Psoas muscle (tissue), 7 donors: ENCODE measurements at regions not wholly inside any gene's neighbourhood (a gene's known extent, or its start where the extent isn't known, plus 50 kb on each side); places are given as distances from the start of the nearest gene placed in this dataset.
A peak's percentile ranks its signal among the peaks of the same experiment; 100 is the strongest.

Experiments used
- ATAC-seq, 4 donors: fragments of 200-7000 bp; cut with Tn5 transposase; one replicate each; pipeline ENCODE4 v1.9.1; 2020; ENCODE audit warnings: moderate library complexity in 3 of 4, mild to moderate bottlenecking in 2 of 4
- DNase-seq, 2 donors: peaks; one replicate each; pipeline ENCODE4 v3.0.0-alpha.2; 2020
- H3K27ac ChIP-seq: fragments of 200-600 bp; one replicate; pipeline ENCODE4 v1.8.0; 2022
- H3K27me3 ChIP-seq, 3 donors: fragments of 200-600 bp in 1 of 3; one replicate each; pipeline versions ENCODE4 v1.6.1 to v1.8.0; 2013 to 2022; ENCODE audit warnings: low read length in 2 of 3, mild to moderate bottlenecking in 2 of 3, moderate library complexity in 1 of 3; ENCODE audit not compliant: insufficient read depth in 3 of 3
- H3K36me3 ChIP-seq, 2 donors: fragments of 200-600 bp in 1 of 2; one replicate each; pipeline versions ENCODE4 v1.6.1 to v1.8.0; 2013 to 2022; ENCODE audit warnings: low read depth in 1 of 2, mild to moderate bottlenecking in 1 of 2, moderate library complexity in 1 of 2; ENCODE audit not compliant: insufficient read depth in 1 of 2
- H3K4me1 ChIP-seq: fragments of 200-600 bp; one replicate; pipeline ENCODE4 v1.8.0; 2022
- H3K4me3 ChIP-seq: fragments of 200-600 bp; one replicate; pipeline ENCODE4 v1.8.0; 2022; ENCODE audit warnings: mild to moderate bottlenecking
- H3K9me3 ChIP-seq: fragments of 200-600 bp; one replicate; pipeline ENCODE4 v1.8.0; 2022
- WGBS, 3 donors: extraction: QIAGEN DNeasy Blood & Tissue Kit; methylation state at CpG; one replicate each; pipeline versions ENCODE4 v1.1.6 to v1.1.7; 2013; 5-methylcytosine and 5-hydroxymethylcytosine counted together
- intact Hi-C, 2 donors: fragments of 100-400 bp; cut with DNase I; formaldehyde crosslinking; loops; one replicate each; pipeline versions ENCODE4 v1.11.0 to v1.14.2; 2022
- TF ChIP-seq, protein P1 (sequence below): fragments of 200-600 bp; IDR thresholded peaks from one replicate; pipeline ENCODE4 v1.8.0; 2022; ENCODE audit warnings: antibody characterized with exemption
- donor health status: healthy with polysubstance abuse.
- donor health status: DM: no; HTN: no; CAD: no; lungs with moderate emphysema.
- donor health status: Bipolar disorder and iron deficiency.
- donor health status: healthy.
- donor health status: DM: yes; HTN: yes; CAD: no.
- donor health status: DM: no; HTN: no; CAD: no.
- donor health status: DM: yes; HTN: yes; CAD: no.

DNA sequence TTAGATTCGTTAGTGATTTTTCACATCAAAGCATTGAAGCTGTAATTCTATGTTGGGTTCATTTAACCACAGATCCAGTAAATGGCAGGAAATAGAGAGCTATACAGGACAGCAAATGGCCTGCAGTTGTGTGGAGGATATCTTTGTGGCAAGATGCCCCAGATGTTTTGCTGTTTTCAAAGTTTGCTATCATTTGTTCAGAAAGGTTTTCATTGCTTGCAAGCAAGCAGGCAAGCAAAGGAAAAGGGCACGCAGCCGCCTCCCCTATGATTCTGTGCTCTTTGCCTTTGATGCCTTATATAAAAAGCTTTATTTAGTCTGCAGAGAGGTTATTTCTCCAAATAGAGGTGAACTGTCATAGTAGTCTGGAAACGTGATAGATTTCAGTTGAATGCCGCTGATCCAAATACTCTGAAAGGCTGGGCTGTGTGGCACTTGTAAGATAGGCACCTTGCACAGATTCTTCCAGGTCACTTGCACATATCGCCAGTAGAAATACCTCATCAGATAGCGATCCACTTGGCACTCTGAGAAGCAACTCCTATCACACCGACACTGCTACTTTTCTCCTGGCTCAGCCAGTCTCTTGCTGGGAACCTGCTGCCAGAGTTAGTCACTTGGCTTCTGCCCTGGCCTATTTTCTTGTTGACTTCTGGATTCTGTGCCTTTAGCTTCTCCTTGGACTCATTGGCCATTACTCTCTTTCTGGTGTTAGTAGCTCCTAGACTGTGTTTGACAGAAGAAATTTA, 66.4 kb downstream of the UTRN start:
- peak; percentile 70 to 92 (median 88) for ATAC-seq
- peak overlapping the region; percentile 49 for H3K4me3 ChIP-seq
- peaks cover 50% of the 10 kb centered on the region for H3K4me1 ChIP-seq
- intact Hi-C loops: no loop called here
- TF ChIP-seq, protein P1, sequence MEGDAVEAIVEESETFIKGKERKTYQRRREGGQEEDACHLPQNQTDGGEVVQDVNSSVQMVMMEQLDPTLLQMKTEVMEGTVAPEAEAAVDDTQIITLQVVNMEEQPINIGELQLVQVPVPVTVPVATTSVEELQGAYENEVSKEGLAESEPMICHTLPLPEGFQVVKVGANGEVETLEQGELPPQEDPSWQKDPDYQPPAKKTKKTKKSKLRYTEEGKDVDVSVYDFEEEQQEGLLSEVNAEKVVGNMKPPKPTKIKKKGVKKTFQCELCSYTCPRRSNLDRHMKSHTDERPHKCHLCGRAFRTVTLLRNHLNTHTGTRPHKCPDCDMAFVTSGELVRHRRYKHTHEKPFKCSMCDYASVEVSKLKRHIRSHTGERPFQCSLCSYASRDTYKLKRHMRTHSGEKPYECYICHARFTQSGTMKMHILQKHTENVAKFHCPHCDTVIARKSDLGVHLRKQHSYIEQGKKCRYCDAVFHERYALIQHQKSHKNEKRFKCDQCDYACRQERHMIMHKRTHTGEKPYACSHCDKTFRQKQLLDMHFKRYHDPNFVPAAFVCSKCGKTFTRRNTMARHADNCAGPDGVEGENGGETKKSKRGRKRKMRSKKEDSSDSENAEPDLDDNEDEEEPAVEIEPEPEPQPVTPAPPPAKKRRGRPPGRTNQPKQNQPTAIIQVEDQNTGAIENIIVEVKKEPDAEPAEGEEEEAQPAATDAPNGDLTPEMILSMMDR: no peak
- peak overlapping the region; percentile 79 for H3K27ac ChIP-seq
- no peak for DNase-seq
- WGBS, 3 donors: 21 to 37% (median 28%) methylated on average over 8 of the region's 8 CpGs
- H3K27me3 ChIP-seq: no peaks in the 10 kb centered on the region
- no peaks in the 10 kb centered on the region for H3K36me3 ChIP-seq
- no peaks in the 10 kb centered on the region for H3K9me3 ChIP-seq

DNA sequence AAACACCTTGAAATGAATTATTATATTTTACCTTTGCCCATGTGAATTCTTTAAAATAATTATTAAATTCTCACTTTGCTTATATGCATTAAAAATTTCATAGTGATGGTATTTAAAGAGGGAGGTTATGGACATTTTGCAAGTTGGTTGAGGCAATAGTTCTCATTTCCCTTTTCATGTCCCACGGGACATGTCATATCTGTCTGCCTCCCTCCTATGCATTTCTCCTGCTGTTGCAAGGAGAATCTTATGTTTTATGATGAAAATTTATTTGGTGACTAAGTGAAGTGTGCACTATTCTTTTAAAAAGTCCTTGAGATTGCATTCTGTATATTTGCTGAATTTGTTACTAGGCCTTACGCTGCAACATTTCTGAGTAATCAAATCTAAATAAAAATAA, 67.2 kb downstream of the UTRN start:
- H3K27me3 ChIP-seq: no peaks in the 10 kb centered on the region
- DNase-seq: no peak
- peaks cover 42% of the 10 kb centered on the region for H3K4me1 ChIP-seq
- no peaks in the 10 kb centered on the region for H3K9me3 ChIP-seq
- H3K27ac ChIP-seq: peak overlapping the region; percentile 79
- TF ChIP-seq, protein P1: no peak
- WGBS, 3 donors: 82 to 90% (median 83%) methylated on average over 2 of the region's 2 CpGs
- intact Hi-C loops: no loop called here
- H3K4me3 ChIP-seq: peak overlapping the region; percentile 49
- H3K36me3 ChIP-seq: no peaks in the 10 kb centered on the region
- no peak for ATAC-seq

DNA sequence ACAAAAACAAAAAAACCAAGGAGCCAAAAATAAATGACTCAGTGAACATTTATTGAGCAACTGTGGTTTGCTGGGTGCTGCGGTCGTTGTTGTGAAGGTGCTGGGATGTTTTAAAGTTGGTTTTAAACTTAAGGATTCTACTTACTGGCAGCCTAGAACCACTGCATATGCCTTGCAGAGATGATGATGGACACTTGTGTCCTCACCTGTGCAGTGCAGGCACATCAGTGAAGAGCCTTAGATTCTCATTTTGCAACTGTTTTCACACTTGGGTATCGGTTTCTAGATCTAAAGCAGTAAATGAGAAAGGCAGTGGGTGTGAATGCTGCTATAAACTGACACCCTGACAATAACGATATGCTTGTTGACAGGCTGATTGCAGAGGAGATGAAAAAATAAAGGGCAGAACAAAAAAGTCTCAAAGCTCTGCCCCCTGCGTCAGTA, 68.8 kb downstream of the UTRN start:
- no peaks in the 10 kb centered on the region for H3K27me3 ChIP-seq
- no peaks in the 10 kb centered on the region for H3K36me3 ChIP-seq
- no peak overlapping the region for H3K27ac ChIP-seq
- intact Hi-C loops: no loop called here
- H3K4me1 ChIP-seq: peaks cover 38% of the 10 kb centered on the region
- H3K9me3 ChIP-seq: no peaks in the 10 kb centered on the region
- H3K4me3 ChIP-seq: no peak overlapping the region
- DNase-seq: no peak
- TF ChIP-seq, protein P1: no peak
- WGBS, 3 donors: 84 to 88% (median 87%) methylated on average over 5 of the region's 5 CpGs
- ATAC-seq: no peak

DNA sequence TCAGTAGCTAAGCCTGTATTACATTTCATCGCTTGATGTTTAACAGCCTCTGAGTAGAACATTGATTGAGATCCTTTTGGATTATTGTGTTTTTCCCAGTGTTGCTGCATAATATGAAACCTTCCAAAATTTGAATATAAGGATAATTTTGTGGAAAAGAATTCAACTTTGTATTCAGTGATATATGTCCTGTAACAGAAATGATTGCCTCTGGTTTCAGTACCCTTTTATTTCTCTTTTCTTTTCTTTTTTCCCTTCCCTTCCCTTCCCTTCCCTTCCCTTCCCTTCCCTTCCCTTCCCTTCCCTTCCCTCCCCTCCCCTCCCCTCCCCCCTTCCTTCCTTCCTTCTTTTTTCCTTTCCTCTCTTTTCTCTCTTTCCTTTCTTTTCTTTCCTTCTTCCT, 74.6 kb downstream of the UTRN start:
- WGBS, 3 donors: 50 to 70% (median 55%) methylated on average over 1 of the region's 1 CpG
- no peak overlapping the region for H3K4me3 ChIP-seq
- TF ChIP-seq, protein P1: no peak
- no peaks in the 10 kb centered on the region for H3K9me3 ChIP-seq
- no peak for ATAC-seq
- intact Hi-C loops: no loop called here
- no peak overlapping the region for H3K27ac ChIP-seq
- H3K36me3 ChIP-seq: no peaks in the 10 kb centered on the region
- H3K27me3 ChIP-seq: no peaks in the 10 kb centered on the region
- peaks cover 29% of the 10 kb centered on the region for H3K4me1 ChIP-seq
- DNase-seq: no peak

DNA sequence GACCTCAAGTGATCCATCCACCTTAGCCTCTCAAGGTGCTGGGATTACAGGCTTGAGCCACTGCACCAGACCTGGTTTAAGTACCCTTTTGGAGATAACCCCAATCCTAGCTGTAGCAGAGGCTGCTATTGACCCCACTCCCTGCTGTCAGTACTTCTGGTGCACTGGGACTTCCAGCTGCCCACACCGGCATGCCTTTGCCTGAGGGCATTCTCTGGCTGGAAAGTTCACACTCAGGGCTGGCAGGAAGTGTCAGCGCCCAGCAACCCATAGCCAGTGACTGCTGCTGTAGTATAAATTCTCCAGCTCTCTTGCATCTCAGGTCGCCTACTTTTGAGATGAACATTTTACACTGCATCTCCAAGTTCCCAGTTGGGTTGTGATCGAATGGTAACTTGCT, 75.3 kb downstream of the UTRN start:
- no peak overlapping the region for H3K27ac ChIP-seq
- TF ChIP-seq, protein P1: no peak
- no peak for ATAC-seq
- no peaks in the 10 kb centered on the region for H3K36me3 ChIP-seq
- no peak for DNase-seq
- intact Hi-C loops: no loop called here
- H3K4me1 ChIP-seq: peaks cover 29% of the 10 kb centered on the region
- no peak overlapping the region for H3K4me3 ChIP-seq
- WGBS, 3 donors: 60 to 65% (median 60%) methylated on average over 4 of the region's 4 CpGs
- no peaks in the 10 kb centered on the region for H3K27me3 ChIP-seq
- H3K9me3 ChIP-seq: no peaks in the 10 kb centered on the region
